ENCODE measurements at regions not wholly inside any gene's neighbourhood (a gene's known extent, or its start where the extent isn't known, plus 50 kb on each side); places are given as distances from the start of the nearest gene placed in this dataset.
A peak's percentile ranks its signal among the peaks of the same experiment; 100 is the strongest.

GRCh38 chr15:69748131-69748530, 295.5 kb downstream of the RPLP1 start:
- TF ChIP-seq CTCF (IDR thresholded peaks at IDR 0.05; ENCODE audit: insufficient read depth, missing control alignments) = no peak
- FAIRE-seq = no peak
- DNase-seq (ENCODE audit: insufficient read length, low spot score) = no peak

GRCh38 chr15:69748576-69749185, 296.1 kb downstream of the RPLP1 start:
- TF ChIP-seq CTCF (IDR thresholded peaks at IDR 0.05; ENCODE audit: insufficient read depth, missing control alignments) = no peak
- DNase-seq (ENCODE audit: insufficient read length, low spot score) (no peak), FAIRE-seq (no peak)

- no peak for TF ChIP-seq CTCF (IDR thresholded peaks at IDR 0.05; ENCODE audit: insufficient read depth, missing control alignments)
- FAIRE-seq (no peak), DNase-seq (ENCODE audit: insufficient read length, low spot score) (no peak)
These were observed 296.7 kb downstream of the RPLP1 start for GRCh38 chr15:69749274-69749673.

GRCh38 chr15:69749797-69750196, 297.2 kb downstream of the RPLP1 start:
- no peak for FAIRE-seq
- peak; percentile 25 for TF ChIP-seq CTCF (IDR thresholded peaks at IDR 0.05; ENCODE audit: insufficient read depth, missing control alignments)
- no peak for DNase-seq (ENCODE audit: insufficient read length, low spot score)

- FAIRE-seq = no peak
- TF ChIP-seq CTCF (IDR thresholded peaks at IDR 0.05; ENCODE audit: insufficient read depth, missing control alignments) = no peak
- DNase-seq (ENCODE audit: insufficient read length, low spot score) = no peak
These were observed 297.6 kb downstream of the RPLP1 start for GRCh38 chr15:69750253-69750652.

- DNase-seq (ENCODE audit: insufficient read length, low spot score) (no peak), FAIRE-seq (no peak)
- TF ChIP-seq CTCF (IDR thresholded peaks at IDR 0.05; ENCODE audit: insufficient read depth, missing control alignments) = no peak
These were observed 298.5 kb downstream of the RPLP1 start for GRCh38 chr15:69751147-69751546.

GRCh38 chr15:69751566-69751965, 298.9 kb downstream of the RPLP1 start:
- no peak for TF ChIP-seq CTCF (IDR thresholded peaks at IDR 0.05; ENCODE audit: insufficient read depth, missing control alignments)
- no peak for FAIRE-seq
- DNase-seq (ENCODE audit: insufficient read length, low spot score) = no peak

Measured in D721Med (cell line).